GM18505 (cell line): ENCODE measurements at regions not wholly inside any gene's neighbourhood (a gene's known extent, or its start where the extent isn't known, plus 50 kb on each side); places are given as distances from the start of the nearest gene placed in this dataset.
"Not testable (repeated sequence)": the region's sequence is repeated elsewhere in the genome, so short reads cannot be mapped to it uniquely, and the experiment has no call there.

ENCODE experiments used
- ATAC-seq: cut with Tn5 transposase; IDR thresholded peaks from one replicate; pipeline ENCODE4 v1.9.1; 2021; ENCODE audit not compliant: unreplicated experiment
- POLR2A ChIP-seq: IDR thresholded peaks from 4 replicates; pipeline ENCODE4 v1.6.1; 2011; ENCODE audit warnings: borderline replicate concordance; ENCODE audit not compliant: insufficient read depth, insufficient read length; ENCODE audit errors: extremely low read depth

DNA sequence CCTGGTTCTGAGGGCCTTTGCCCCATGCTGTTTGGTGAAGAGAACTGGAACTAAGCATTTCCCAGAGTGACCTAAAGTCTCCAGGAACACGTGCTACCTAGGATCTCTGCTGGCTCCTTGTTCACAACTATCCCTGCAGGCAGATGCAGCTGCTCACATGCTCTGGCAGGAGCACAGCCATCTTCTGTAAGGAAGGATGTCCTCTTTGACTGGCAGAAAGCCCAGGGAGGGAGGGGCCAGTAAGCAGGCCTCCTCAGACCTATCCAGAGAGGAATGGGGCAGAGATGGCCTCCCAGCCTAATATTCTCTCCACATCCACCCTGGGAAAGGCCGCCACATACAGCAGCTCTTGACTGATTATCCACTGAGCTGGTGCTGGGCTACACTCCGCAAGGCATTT, 142.8 kb upstream of the EOLA2 start:
- ATAC-seq = no peak
- TF ChIP-seq POLR2A = no peak

DNA sequence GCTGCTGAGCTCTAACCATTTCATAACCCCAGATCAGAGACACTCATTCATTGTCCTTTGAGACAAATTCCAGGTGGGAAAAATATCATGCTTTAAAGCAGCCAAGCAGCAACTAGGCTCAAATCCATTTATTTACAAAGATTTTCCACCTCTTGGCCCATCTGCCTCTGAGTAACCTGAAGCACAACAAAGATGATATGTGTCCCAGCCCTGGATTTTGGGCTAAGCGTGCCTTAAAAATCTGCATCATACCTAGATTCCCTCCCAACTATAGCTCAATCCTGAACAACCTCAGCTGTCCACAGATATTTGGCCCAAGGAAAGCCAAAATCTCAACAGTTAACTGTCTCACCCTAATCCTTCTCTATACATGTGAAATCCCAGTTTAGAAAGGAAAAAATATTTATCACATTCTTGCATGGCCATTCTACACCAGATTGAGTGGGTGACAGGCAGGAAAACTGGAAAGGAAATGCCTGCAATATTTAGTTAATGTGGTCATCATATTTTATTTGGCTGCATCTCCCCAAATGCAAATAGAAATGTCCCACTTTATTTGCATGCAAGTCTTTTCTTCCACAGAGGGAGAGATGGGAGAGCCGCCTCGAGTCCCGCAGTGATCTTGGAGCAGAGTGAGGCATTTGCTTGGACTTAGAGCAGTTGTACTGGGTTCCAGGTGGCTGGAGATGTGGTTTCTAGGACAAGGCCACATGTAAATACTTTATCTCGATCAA, 146.4 kb upstream of the EOLA2 start:
- ATAC-seq = no peak
- TF ChIP-seq POLR2A = no peak

DNA sequence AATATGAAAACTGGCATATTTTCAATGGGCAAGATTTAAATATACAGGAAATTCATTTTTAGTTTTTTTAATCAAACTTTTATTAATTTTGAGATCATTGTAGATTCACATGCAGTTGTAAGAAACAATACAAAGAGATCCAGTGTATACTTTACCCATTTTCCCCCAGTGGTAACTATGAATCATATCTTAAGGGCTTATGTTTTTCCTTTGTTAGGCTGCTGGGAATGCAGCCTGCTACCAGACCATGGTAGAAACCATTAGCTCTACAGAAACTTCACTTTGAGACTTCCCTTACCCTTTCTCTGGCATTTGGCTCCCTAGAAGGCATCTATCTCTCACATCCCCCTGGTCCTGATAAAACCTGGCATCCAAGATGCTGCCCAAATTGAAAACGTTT, 147.6 kb upstream of the EOLA2 start:
- ATAC-seq = no peak
- no peak for TF ChIP-seq POLR2A

DNA sequence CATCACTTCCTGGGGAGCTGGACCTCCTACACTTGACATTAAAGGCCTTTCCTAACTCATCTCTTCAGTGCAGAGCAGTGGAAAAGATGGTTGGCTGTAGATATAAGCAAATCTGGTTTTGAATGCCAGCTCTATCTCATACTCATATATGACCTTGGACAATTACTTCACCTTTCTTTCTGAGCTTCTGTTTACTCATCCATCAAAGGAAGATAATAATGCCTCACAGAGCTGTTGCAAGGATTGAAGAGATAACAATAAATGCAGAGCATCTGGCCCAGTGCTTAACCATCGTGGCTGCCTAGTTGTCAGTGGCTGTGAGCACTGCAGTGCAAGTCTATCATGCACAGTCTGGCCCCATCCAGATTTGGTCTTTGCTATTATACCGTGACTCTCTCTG, 148.1 kb upstream of the EOLA2 start:
- no peak for ATAC-seq
- TF ChIP-seq POLR2A = no peak

DNA sequence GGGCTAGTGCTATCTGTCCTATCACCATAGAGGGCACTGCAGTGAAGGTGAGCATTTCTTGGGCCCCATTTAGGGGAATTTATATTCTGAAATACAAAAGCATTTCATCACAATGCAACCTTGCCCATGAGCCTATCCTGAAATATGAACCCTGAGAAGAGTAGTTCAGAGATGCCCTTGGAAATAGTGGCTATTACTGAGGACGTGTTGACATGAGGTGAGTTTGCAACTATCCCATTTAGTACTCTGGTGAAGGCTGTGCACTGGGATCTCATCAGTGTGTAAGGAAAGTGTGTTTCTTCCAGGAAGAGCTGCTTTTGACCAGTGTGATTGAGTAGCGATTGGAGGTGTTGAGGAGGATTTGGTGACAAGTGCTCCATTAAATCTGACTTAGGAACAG, 149.3 kb upstream of the EOLA2 start:
- no peak for TF ChIP-seq POLR2A
- no peak for ATAC-seq

DNA sequence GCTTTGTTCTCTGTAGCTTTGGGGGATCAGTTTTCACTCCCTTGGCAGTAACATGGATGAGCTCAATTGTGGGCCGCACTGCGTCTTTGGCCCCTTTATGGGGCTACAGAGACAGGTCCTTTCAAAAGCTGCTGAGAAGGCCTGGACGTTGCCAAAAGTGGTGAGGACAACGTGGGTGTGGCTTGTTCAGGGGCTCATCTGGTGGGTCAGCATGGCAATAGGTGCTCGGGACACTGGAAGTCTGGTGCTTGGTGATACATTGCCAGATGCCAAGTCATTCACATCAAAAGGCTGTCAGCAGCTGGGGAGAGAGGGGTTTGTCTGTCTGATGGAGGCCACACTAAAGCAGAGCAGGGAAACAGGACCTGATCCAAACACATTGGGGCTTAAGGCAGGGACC, 149.8 kb upstream of the EOLA2 start:
- no peak for ATAC-seq
- no peak for TF ChIP-seq POLR2A

DNA sequence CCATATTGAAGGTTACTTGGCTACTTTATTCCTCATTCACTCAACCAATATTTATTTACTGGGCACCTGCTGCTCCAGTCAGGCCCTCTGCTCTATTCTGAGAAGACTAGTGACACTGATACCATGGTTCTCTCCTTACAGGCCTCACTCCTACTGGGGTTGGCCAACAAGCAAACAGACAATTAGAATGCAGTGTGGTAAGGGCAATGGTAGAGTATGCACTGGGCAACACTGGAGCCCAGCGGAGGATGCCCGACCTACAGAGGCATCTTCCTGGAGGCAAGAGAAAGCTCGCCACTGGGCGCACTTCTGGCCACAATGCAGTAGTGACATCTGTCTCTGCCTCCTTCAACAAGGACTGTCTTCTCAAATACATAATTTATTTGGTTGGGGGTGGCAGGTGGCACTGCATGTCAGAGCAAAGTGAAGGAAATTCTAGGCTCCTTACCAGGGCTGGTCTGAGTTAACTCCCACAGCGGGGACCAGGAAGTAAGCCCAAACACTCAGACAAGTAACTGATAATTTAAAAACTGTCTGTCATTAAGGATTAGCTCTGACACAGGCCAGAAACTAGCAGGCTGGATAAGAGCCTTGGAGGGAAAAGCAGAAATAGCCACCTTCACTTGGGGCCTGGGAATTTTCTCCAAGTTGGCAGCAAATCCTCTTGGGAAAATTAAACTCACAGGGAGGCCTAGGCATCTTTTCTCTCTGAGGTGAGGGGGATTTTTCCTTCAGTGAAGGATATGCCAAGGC, 150.7 kb upstream of the EOLA2 start:
- TF ChIP-seq POLR2A = no peak
- no peak for ATAC-seq

DNA sequence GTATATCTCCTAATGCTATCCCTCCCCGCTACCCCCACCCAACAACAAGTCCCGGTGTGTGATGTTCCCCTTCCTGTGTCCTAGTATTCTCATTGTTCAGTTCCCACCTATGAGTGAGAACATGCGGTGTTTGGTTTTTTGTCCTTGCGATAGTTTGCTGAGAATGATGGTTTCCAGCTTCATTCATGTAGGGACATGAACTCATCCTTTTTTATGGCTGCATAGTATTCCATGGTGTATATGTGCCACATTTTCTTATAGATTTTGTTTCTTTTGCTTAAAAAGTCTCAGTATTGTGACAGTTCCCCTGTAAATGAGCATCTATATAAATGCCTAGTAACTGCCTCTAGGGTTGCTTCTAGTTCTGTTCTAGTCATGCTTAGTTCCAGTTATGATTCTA, 153.0 kb upstream of the EOLA2 start:
- ATAC-seq = not testable (repeated sequence)

DNA sequence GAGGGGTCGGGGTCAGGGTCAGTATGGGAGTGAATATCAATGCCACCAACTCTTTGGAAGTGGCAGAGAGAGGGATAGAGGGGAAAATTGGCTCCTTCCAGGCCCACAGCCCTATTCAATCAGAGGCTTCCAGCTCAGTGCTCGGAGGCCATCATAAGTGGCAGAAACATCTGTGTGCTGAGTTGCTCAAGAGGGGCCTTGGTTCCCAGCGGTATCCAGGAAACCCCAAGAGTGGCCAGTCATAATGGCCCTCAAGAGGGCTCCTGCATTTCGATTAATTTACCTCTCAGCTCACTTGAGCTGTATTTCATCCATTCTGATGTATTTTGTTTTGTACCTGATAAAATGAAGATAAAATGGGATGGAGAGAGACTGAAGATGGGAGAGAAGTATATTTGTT, 154.3 kb upstream of the EOLA2 start:
- TF ChIP-seq POLR2A = no peak
- ATAC-seq = no peak

DNA sequence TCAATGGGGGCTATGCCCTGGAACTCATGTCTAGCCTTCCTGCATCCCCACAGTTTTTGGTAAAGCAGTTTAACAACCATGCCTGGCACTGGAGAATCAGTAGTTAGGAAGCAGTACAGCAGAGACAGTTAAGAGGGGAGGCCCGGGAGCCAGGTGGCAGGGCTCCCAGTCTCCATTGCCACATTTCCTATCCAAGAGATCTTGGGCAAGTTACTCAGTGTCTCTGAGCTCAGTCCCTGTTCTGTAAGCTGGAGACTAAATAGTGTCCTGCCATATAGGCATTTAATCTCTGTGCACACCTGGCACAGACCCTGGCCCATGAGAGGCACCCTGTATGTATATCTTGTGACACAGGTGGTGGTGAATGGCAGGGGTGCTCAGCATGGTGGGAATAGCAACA, 156.1 kb upstream of the EOLA2 start:
- no peak for TF ChIP-seq POLR2A
- ATAC-seq = no peak

DNA sequence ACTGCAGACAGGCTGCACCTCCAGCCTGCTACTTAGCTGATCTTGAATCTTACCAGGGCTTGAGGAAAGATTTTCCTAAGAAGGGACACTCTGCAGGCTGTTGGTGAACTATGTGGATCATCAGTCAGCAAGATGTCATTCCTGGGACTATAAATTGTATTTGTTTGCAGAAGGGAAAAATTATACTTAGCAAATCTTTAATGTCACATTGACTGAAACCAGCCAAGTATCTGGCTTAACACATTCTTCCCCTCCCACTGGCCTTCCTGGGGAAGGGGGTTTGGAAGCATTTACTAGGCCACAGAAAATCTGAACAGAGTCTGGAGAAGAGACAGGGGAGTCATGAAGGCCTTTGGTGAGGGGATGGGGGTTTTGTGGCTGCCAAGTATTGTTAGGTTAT, 156.7 kb upstream of the EOLA2 start:
- ATAC-seq = no peak
- no peak for TF ChIP-seq POLR2A

DNA sequence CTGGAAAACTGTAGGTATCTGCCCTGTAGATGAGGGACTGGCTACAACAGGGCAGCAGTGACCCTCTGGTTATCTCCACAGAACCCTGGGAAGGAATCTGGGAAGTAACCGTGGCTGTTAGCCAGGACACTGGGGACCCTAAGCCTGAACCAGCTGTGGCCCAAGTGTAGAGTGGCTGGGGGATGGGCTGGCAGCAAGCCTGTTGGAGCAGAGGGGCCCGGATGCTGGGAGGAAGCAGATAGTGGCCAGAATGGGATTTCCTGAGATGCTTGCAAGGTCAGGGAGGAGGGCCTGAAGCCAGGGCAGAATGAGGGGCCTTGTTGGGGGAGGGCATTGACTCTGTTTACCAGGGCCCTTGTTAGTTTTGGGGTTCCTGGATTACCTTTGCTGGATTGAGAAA, 161.0 kb upstream of the EOLA2 start:
- ATAC-seq = no peak
- TF ChIP-seq POLR2A = no peak

DNA sequence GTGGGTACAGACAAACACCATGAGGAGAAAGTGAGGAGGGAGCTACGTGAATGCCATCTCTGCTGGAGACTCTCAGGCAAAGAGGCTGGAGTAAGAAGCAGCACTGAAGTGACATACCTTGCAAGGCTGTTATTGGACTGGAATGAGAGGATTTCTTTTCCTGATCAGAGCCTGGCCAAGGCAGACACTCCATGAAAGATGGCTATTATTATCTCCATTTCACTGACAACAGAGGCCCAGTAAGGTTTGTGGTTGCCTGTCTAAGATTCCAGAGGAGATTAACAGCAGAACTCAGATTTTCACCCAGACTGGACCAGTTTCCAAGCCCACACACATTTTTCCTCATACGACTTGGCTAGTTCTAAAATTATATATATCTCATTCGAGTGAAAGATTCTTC, 162.0 kb upstream of the EOLA2 start:
- no peak for ATAC-seq
- no peak for TF ChIP-seq POLR2A

DNA sequence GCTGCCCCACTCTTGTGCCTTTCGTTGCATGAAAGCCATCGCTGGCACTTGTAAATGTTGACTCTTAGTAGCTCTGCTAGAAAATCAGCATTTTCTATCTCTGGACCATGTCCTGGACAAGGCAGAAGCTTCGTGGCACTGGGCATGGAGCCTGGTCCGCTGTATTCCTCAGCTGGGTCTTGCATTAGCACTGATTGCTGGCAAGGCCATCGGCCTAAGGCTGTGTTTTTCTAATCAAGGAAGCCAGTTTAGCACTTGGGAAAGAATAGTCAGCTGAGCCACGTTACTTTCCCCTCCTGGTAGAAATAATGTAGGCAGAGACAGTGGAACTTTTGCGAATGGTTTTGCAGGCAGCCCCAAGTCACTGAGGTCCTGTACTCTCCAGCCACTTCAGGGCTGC, 180.2 kb upstream of the EOLA2 start:
- no peak for ATAC-seq
- TF ChIP-seq POLR2A = no peak
